ENCODE measurements at regions not wholly inside any gene's neighbourhood (a gene's known extent, or its start where the extent isn't known, plus 50 kb on each side); places are given as distances from the start of the nearest gene placed in this dataset.

DNA sequence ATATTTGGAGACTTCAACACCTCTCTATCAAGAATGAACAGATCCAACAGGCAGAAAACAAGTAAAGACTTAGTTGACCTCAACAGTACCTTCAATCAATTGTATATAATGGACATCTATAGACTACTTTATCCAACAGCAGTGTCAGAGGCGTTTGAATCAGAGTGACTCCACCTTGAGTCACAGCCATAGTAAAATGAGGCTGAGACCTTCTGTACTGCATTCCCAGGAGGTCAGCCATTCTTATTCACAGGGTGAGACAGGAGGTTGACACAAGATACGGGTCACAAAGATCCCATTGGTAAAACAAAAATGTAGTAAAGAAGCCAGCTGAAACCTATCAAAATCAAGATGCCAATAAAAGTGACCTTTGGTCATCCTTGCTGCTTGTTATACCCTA lies 299.8 kb downstream of the CNTN3 start:
- TF ChIP-seq CTCF (IDR thresholded peaks at IDR 0.05), result no peak
- TF ChIP-seq POLR2A (IDR thresholded peaks at IDR 0.05), result no peak
- TF ChIP-seq POLR2AphosphoS5 (IDR thresholded peaks at IDR 0.05), result no peak

Measured in breast epithelium (tissue), 3 donors.